ENCODE measurements at regions not wholly inside any gene's neighbourhood (a gene's known extent, or its start where the extent isn't known, plus 50 kb on each side); places are given as distances from the start of the nearest gene placed in this dataset.

DNA sequence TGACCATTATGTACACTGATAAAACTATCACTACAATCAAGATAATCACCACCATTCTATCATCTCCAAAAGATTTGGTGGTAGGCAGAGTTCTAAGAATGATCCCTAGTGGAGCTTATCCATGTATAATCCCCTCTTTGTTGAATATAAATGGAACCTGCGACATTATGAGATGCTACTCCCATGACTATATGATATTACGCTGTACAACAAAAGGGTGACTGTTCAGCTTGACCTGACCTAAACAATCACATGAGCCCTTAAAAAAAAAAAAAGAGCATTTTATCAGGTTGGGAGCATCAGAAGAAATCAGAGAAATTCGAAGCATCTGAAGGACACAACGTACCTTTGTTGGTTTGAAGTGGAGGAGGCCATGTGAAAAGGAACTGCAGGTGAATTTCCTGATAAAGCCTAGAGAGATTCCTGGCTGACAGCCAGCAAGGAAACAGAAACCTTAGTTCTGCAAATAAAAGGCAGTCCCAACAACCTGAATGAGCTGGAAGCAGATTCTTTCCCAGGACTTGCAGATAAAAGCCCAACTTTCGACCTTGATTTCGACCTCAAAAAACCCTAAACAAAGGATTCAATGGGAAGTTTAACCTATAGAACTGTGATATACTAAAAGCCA lies 270.7 kb downstream of the ADRA2A start:
- TF ChIP-seq, protein P1, sequence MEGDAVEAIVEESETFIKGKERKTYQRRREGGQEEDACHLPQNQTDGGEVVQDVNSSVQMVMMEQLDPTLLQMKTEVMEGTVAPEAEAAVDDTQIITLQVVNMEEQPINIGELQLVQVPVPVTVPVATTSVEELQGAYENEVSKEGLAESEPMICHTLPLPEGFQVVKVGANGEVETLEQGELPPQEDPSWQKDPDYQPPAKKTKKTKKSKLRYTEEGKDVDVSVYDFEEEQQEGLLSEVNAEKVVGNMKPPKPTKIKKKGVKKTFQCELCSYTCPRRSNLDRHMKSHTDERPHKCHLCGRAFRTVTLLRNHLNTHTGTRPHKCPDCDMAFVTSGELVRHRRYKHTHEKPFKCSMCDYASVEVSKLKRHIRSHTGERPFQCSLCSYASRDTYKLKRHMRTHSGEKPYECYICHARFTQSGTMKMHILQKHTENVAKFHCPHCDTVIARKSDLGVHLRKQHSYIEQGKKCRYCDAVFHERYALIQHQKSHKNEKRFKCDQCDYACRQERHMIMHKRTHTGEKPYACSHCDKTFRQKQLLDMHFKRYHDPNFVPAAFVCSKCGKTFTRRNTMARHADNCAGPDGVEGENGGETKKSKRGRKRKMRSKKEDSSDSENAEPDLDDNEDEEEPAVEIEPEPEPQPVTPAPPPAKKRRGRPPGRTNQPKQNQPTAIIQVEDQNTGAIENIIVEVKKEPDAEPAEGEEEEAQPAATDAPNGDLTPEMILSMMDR (conservative IDR thresholded peaks at IDR 0.05): no peak
- Histone ChIP-seq H3K9ac (ENCODE audit: extremely low read depth, insufficient read length, low read length) (no peak overlapping the region), H3K23me2 (ENCODE audit: insufficient read length, low read depth, low read length, poor library complexity, severe bottlenecking) (no peaks in the 10 kb centered on the region), H3K4ac (ENCODE audit: low read depth, low read length) (no peak overlapping the region), H3K79me2 (ENCODE audit: insufficient read depth, low read length) (no peaks in the 10 kb centered on the region), H4K91ac (ENCODE audit: insufficient read length, low read depth, low read length) (no peak overlapping the region), H3K18ac (ENCODE audit: insufficient read length, low read depth, low read length) (no peak overlapping the region), H2BK15ac (ENCODE audit: low read depth, low read length) (no peak overlapping the region), H3K79me1 (ENCODE audit: insufficient read depth, low read depth, low read length, poor library complexity, severe bottlenecking) (no peaks in the 10 kb centered on the region), H2BK5ac (ENCODE audit: insufficient read length, low read length) (no peak overlapping the region), H4K8ac (replicated peaks; ENCODE audit: insufficient read length, low read depth, low read length) (no peak overlapping the region), H3K4me1 (ENCODE audit: insufficient read depth, low read length) (no peaks in the 10 kb centered on the region), H2AK5ac (ENCODE audit: insufficient read length, low read length) (no peak overlapping the region), H3K14ac (ENCODE audit: insufficient read depth, low read length) (no peak overlapping the region), H4K5ac (ENCODE audit: insufficient read length, low read depth, low read length) (no peak overlapping the region), H3K23ac (ENCODE audit: insufficient read length, low read depth, low read length) (no peak overlapping the region), H2BK12ac (ENCODE audit: insufficient read length, low read depth, low read length) (no peak overlapping the region), H3K27ac (ENCODE audit: insufficient read length, low read depth, low read length) (no peak overlapping the region), H2BK120ac (ENCODE audit: low read depth, low read length, poor library complexity, severe bottlenecking) (no peak overlapping the region), H2AFZ (ENCODE audit: low read length) (no peak overlapping the region), H3K27me3 (ENCODE audit: insufficient read depth, low read length) (no peaks in the 10 kb centered on the region), H3T11ph (ENCODE audit: low read length) (no peak overlapping the region), H4K20me1 (ENCODE audit: control insufficient read depth, insufficient read depth, insufficient read length) (no peaks in the 10 kb centered on the region), H3K9me3 (ENCODE audit: control insufficient read depth, low read depth, low read length) (peaks cover 4% of the 10 kb centered on the region), H2BK20ac (ENCODE audit: low read depth, low read length, poor library complexity, severe bottlenecking) (no peak overlapping the region), H3K56ac (ENCODE audit: insufficient read length, low read depth, low read length) (no peak overlapping the region), H3K4me2 (ENCODE audit: insufficient read depth, insufficient read length, low read length) (no peak overlapping the region)
- DNase-seq: no peak
- Mint-ChIP-seq H3K27ac (no peak overlapping the region), H3K27me3 (ENCODE audit: low read depth) (no peaks in the 10 kb centered on the region), H3K4me3 (no peak overlapping the region), H3K9me3 (peaks cover 7 to 10% of the 10 kb centered on the region in 2 experiments; a peak in 4 of 5 replicates), H3K36me3 (ENCODE audit: insufficient read depth in 1 of 3, low read depth in 3 of 3) (peaks cover 0 to 17% (median 2%) of the 10 kb centered on the region in 3 experiments; a peak in 5 of 7 replicates), H3K4me1 (no peaks in the 10 kb centered on the region)
- WGBS (ENCODE audit: extremely low coverage, insufficient read length, low lambda C conversion rate): no CpG with 5 or more reads among the region's 6 CpGs
